UCSD-AML1 (cell line): ENCODE measurements at regions not wholly inside any gene's neighbourhood (a gene's known extent, or its start where the extent isn't known, plus 50 kb on each side); places are given as distances from the start of the nearest gene placed in this dataset.

Experiments
- DNase-seq: peaks from one replicate; lab custom pipeline; 2025; ENCODE audit not compliant: unreplicated experiment; lab: John Stamatoyannopoulos, UW

DNA sequence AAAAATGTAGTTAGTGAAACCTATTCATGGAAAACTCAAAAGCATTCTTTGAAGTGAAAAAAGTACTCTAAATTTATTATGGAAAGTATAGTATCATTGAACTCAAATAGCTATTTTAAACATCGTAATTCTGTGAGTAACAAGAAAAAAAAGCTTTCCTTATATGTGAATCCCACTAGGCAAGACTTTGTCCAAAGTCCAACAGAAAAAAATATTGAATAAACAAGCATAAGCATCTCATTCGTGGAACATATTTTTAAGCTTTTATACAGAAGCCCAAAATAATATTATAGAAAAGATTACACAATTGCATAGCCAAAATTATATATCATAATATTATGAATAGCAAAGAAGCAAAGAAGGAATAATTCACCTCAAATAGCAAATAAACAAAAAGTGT, 79.4 kb upstream of the IFNE start:
- no peak for DNase-seq

DNA sequence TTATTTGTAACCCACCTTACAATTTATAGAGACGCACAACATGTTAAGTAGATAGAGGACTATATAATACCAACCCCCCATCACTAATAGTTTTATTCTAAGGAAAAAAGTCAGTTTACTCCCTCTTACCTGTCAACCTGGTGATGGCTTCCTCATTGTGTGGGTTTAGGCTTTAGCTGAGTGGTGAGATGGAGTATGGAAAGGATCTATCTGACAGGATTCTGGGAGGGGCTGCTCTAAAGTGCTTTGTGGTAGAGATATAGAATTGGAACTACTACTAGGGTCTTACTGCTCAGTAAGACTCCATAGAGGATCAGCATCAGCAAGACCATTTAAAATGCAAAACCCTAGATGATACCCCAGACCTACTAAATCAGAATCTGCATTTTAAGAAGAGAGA, 82.1 kb upstream of the IFNE start:
- no peak for DNase-seq

DNA sequence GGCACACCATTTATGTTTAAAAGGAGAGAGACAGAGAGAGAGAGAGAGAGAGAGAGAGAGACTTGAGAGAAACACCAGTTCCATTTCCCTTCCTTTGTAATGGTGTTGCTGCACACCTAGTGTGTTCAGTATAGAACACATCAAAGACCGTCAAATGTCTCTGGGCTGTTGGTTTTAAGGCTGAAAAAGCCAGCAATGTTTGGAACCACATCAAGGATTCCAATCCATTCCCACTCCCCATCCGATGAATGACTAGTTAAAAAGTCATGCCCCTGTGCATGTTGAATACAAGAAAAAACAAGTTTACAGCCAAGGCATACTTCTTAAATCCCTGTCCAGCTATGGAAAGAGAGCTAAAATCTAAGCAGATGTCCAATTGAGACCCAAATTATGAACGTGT, 83.0 kb upstream of the IFNE start:
- DNase-seq = no peak

DNA sequence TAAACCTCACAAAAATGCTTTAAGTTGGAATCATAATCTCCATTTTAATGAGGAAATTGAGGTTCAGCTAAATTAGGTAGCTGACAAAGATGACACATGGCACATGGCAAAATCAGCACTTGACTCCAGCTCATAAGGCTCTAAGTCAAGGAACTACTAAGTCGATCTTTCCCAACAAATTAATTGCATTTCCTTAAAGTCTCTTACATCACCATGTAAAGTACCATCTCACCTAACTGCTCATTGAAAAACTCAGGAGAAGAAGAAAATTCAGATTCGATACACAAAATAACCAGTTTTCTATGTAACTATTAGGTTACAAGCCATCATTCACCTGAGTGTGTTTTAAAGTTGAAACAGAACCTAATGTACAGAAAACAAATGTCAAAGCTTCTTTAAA, 85.8 kb upstream of the IFNE start:
- DNase-seq = no peak

DNA sequence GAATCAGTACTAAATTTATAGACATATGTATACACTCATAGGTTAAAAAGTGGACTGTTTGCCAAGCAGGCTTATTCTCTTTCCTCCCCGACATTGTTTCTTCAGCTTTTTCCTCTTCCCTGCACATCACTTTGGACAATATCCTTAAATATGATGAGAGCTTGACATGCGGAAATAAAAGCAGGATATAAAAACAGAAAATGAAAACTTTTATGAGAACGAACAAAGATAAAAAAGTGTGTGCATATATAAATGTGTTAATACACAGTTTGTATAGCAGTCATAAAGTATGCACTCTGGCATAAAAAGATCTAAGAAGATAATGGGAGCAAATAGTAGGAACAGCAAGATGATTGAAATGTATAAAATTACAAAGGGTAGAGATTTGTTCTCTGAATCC, 86.4 kb upstream of the IFNE start:
- DNase-seq = no peak

DNA sequence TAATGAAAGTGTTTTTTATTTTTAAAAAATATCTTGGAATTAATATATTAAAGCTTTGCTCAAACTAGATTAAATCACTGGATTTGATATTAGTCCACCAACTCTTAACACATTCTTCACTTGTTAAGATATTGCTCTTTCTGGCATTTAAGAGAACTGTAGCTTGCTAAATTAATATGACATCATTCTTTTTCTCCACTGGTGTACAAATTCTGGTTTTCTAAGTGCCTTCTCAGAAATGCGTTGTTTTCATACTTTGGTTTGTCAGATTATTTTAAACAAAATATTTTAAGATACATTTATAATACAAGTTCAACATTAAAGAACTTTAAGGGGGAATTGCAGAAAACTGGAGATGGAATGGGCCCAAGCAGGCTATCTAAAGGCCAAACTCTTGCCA, 87.6 kb upstream of the IFNE start:
- no peak for DNase-seq

DNA sequence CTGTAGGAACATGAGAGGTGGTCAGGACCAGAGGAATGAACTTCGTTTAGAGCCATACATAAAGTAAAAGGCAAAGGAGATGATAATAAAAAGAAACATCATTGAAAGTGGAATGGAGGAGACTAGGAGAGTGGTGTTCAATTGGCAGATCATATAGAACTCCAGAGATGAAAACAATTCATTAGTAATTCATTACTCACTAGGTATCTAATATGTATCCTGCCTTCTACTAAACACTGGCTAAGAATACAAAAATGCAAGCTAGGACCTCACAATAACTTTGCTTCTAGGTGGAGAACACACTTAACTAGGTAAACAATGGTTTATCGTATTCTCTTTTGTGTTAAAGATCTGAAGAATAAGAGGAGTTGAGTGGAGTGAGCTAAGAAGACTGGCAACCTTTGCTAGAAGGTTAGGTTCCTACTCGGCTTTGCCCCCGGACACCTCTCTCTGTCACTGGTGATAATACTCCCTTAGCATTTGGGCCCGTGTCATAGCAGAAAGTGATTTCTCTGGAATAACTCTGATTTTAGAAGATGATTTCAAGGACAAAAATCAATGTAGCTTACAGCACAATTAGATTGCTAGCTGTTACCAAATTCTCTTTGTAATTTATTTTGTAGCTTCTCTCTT, 88.6 kb upstream of the IFNE start:
- no peak for DNase-seq

DNA sequence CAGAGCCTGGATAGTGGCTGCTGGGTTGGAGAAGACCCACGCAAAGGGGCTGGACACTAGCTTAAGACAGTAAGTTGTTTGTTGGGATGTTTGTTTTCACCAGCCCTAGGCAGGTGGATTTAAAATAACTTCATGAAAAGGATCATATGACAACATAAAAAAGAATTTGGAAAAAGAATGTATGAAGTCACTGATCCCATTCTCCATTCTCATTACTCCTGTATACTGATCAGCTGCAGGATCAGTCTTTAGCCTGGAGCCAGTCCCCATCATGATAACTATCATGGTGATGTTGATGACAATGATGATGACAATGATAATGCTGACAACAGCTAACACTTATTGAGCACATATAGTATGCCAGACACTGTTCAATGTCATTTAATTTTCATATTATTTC, 92.1 kb upstream of the IFNE start:
- no peak for DNase-seq

DNA sequence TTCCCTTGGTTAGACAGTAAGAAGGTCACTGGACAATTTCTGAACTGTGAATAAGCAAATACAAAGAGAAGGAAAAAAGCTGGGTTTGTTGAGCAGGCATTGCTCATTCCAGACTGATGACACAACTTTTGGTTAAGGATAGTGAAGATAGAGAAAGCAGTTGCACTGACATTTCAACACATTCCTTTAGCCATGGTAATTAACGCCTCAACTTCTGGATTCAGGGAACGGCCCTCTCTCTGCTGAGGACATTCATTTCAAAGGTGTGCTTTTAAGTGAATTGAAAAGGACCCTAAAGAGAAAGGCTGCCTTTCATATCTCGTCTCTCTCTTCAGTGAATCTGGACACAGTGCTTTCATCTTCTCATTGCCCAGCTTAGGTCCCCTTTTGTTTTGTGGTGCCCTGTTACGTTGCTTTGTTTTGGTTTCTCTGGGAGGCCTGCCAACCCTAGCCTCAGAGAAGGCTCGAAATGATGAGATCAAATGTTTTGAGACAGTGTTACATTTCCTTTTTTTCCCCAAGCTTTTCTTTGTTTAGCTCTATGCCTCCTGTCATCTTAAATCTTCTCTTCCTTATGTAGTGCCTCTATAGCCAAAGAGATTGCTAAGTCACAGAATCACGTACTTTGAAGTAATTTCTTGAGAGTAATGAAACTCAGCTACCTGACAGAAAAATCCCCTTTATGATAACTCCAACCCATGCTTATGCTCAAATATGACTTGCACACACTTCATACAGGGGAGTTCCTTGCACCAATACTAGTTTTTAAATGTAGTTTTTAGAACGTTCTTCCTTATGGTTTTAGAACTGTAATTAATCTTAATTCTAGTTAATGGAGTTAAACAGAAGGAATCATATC, 94.4 kb upstream of the IFNE start:
- no peak for DNase-seq

DNA sequence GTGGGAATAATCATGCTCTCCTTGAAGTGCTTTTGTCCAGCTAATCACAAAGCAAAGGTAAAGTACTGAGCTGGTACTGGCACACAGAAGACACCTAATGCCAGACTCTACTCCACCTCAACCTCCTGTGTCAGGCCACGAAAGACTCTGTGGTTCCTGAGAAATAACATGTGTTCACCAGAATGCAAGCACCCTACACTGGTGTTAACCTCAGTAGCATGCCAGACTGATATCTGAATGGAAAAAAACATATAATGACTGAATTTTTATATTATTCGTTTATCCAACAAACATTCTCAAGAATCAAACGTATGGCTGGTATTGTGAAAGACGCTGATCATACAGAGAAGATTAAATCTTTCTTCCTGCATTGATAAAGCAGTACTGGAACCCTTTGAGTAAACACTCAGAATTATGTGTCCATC, 97.1 kb upstream of the IFNE start:
- DNase-seq = no peak

DNA sequence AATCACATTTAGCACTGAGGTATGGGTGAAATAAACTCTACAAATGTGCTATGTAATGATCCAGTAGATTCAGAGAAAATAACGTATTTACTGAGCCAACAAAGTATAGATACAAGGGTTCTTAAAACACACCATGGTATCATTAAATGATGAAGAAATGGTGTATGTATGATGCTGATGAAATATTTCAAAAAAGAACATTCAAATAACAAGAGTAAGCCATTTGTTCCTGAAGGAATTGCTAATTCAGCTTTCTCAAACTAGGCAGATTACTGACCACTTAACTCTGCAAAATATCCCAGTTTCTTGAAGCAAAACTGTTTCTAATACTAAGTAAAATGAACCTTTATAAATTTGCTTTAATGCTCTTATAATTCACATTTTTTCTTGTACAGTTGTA, 97.6 kb upstream of the IFNE start:
- no peak for DNase-seq

DNA sequence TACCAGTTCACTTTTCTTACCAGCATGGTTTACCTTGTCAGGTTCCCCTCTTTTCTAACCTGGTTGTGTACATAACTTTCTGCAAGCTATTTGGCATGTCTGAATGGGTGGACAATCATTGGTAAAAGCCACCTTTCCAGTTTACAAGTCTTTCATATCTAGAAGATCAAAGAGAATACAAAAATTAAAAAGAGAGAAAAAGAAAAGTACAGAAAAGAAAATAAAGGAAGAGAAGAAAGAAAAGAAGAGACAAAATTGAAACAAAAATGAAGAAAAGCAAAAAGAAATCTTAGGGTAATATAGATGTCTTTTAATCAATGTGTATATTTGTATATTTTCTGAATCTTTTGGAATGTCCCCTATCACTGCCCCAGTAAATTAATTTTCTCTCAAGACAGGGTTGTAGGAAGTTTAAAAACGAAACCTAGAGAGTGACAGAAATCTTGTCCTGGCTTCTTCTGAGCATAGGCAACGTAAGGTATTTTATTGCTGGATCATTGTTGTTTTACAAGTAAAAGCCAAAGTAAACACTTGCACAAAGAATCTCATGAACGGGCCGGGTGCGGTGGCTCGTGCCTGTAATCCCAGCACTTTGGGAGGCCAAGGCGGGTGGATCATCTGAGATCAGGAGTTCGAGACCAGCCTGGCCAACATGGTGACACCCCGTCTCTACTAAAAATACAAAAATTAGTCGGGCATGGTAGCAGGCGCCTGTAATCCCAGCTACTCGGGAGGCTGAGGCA, 98.7 kb upstream of the IFNE start:
- DNase-seq = no peak

DNA sequence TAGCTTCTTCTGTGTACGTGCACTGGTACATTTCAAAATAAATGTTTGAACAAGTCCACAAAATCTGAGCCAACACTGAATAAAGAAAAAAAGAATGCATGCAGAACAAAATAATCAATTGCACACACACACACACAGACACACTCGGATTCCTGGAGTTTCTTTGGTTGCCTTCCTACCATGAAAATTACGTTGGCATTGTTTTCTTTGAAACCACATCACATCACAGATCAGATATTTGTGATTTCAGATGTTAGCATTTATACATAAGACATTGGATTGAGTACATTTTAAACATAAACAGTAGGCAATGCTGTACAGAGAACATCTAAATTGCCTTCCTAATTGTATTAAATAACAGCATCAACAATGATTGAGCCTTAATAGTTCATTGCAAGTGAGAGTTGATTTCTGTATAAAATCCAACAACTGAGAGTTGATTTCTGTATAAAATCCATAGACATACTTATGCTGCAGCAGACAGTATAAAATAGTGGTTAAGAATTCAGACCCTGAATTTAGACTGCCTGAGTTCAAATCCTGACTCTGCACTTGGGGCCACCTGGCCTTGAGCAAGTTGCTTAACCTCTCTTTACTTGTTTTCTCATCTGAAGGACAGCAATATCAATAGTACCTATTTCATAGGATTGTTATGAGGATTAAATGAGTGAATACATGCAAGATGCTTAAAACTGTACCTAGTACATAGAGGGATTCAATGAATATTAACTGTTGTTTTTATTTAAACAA, 101.7 kb upstream of the IFNE start:
- DNase-seq = no peak

DNA sequence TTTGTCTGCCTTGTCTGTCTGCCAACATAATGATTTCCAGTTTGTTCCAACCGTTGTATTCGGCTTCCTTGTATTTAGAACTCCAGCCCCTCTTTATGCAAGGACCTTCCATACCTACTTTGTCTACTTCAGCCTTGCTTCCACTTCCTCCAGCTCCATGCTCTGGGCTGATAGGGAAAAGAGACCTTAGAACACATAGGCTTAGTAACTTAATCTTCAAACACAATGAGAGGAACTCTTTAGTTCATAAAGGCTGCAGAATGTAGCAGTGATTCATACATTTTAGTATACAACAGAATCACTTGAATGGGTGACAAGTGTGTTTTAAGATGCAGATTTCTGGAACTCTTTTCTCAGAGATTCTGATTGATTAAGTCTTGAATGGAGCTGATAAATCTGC, 102.8 kb upstream of the IFNE start:
- no peak for DNase-seq

DNA sequence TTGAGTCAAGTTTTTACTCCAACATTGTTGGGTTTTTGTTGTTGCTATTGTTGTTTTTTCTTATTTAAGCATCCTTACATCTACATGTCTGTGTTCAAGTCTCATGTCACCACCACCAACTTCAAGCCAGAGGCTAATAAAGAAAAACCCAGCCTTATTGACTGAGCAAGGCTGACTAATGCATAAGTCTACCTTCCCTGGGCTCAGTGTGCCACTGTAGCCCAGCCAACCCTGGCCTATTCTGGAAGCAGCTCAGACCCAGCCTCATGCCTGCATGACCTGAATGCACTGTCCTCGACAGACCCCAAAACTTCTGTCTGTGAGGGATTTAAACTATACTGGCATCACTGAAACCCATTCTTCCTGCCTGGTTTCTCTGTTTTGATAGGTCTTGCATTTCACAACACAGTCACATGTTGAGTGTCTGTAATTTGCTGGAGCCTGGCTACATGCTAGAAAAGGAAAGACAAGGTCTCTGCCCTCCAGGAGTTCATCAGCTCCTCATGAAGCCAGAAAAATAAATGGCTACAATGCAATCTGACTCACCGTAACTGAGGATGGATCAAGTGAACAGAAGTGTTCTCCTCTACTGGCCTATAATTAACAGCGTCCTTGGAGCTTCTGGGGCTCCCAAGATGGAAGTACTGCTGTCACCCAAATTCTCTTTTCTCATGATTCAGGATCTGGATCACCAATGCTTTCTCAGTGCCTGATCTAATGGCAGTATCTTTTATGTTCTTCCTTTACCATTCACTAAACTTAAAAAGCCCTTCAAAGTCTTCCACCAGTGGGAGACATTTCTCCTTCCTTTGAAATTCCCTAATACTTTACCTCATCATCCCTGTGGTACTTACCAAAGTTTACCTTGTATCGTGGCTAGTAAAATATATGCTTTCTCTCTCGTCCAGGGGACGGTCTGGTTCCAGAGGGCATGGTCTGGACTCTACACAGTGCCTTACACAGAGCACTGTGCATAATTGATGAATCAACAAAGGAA, 103.9 kb upstream of the IFNE start:
- DNase-seq = no peak

DNA sequence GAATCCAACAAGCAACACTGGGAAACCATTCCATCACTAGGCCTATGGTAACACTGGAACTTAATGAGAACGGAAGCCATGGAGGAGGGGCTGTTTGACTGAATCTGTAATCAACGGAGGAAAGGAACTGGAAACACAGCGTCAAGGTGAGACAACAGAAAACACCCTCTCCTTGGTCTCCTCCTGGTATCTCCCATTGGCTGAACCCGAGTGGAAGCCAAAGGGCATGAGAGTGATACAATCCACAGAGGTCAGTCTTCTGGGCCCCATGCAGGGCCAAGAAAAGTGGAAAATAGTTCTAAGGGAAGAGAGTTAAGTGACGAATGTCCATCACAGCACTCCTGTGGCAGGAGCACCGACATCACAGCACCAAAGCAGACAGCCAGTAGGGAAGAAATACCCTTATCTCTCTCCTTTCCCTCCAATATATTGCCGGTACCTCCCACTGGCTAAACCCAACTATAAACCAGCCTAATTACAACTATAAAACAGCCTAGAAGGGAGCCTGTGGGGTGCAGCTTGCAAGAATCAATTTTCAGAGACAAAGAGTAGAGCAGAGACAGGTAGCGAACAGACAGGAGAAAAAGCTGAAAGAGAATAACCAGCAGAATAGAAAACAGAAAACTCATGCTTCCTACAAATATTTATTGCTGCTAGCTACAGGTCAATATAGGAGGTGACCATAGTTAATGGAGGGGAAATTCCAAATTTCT, 107.4 kb upstream of the IFNE start:
- DNase-seq = no peak

DNA sequence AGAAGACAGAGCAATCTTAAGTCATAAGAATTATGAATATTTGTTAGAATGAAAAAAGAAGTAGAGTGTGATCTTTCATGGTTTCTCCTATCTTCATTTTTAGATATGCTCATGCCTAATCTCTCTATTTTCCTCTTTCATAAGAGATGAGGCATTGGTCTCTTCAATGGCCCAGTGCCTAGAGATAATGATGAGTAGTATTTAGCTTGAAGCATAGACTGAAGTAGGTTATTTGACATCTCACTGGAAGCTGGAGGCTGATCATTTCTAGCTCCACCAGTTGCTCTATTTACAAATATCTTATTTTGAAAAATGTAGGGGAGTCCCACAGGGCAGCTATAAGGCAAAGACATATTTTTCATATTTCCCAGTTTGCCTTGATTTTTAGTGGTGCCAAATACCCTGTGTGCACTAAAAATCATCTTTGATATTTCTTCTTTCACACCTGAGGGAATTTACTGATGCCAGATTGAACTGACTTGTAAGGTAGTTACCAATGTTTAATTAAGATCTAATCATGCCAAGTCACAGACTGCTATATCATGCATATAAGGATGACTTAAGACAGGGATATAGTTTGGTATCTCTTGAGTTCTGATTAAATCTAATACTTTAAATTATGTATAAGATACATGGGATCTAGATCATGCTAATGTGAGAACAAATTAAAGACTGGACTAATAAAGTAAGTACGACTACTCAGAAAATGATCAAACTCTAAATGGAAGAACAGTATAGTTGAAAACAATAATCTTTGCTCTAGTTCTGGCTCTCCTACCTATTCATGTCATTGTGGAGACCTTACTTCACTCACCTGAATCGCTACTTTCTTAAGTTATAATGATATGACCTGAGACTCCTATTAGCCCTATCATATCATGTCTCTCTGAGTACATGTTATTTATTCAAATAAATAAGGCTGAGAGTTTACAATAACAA, 108.2 kb upstream of the IFNE start:
- DNase-seq = no peak
